H1 (cell line): ENCODE measurements at regions not wholly inside any gene's neighbourhood (a gene's known extent, or its start where the extent isn't known, plus 50 kb on each side); places are given as distances from the start of the nearest gene placed in this dataset.

Experiments
- CTCF ChIA-PET: fragments of 300-600 bp; sonication (Branson Sonifier 250); formaldehyde crosslinking; loops from one replicate; lab custom pipeline; 2021; ENCODE audit not compliant: partially characterized antibody; lab: Charles Lee
- POLR2A ChIA-PET: fragments of 300-600 bp; sonication (Branson Sonifier 250); formaldehyde crosslinking; loops from one replicate; lab custom pipeline; 2021; ENCODE audit warnings: inconsistent platforms; ENCODE audit not compliant: partially characterized antibody; lab: Charles Lee
- DNase-seq, 2 experiments: peaks; one replicate each; pipeline versions ENCODE4 v3.0.0 to v3.0.0-alpha.2; 2010 to 2022; ENCODE audit warnings: low spot score in 2 of 2, low read depth in 1 of 2, mixed read lengths in 1 of 2
- FAIRE-seq: peaks from 2 replicates; lab custom pipeline; 2011; peaks lifted over from hg19 to GRCh38; lab: Jason Lieb, UNC
- H2AFZ ChIP-seq: 2 replicates; pipeline ENCODE4 v1.8.1; 2012; ENCODE audit warnings: low read length, inconsistent platforms
- H2AK5ac ChIP-seq: 2 replicates; pipeline ENCODE4 v1.6.1; 2013; ENCODE audit warnings: low read depth, low read length
- H2BK120ac ChIP-seq: replicated peaks from 2 replicates; pipeline ENCODE3; 2013; ENCODE audit warnings: low read depth, low read length, inconsistent platforms
- H2BK12ac ChIP-seq: 2 replicates; pipeline ENCODE4 v1.6.1; 2013; ENCODE audit warnings: low read depth, low read length
- H2BK15ac ChIP-seq: 2 replicates; pipeline ENCODE4 v1.6.1; 2013; ENCODE audit warnings: low read length
- H2BK20ac ChIP-seq: 2 replicates; pipeline ENCODE4 v1.6.1; 2013; ENCODE audit warnings: low read length
- H2BK5ac ChIP-seq: 2 replicates; pipeline ENCODE4 v1.6.1; 2013; ENCODE audit warnings: low read depth, low read length
- H3K14ac ChIP-seq: 2 replicates; pipeline ENCODE4 v1.6.1; 2013; ENCODE audit warnings: inconsistent platforms; ENCODE audit not compliant: insufficient read length
- H3K18ac ChIP-seq: 2 replicates; pipeline ENCODE4 v1.6.1; 2013; ENCODE audit warnings: low read length; ENCODE audit errors: extremely low read depth
- H3K23ac ChIP-seq: 2 replicates; pipeline ENCODE4 v1.6.1; 2013; ENCODE audit warnings: inconsistent platforms; ENCODE audit not compliant: insufficient read length
- H3K23me2 ChIP-seq: 2 replicates; pipeline ENCODE4 v1.6.1; 2013; ENCODE audit warnings: low read depth, low read length
- H3K27ac ChIP-seq: 2 replicates; pipeline ENCODE4 v1.6.1; 2011; ENCODE audit warnings: low read depth, low read length, inconsistent platforms
- H3K27me3 ChIP-seq, 4 experiments: replicated peaks in 1 of 4; 1 replicate in 1 of 4; 2 replicates in 3 of 4; pipeline versions ENCODE4 v1.6.1 to v1.8.1; 2011 to 2013; ENCODE audit warnings: low read length in 3 of 4, mild to moderate bottlenecking in 3 of 4, inconsistent platforms in 2 of 4, mixed read lengths in 2 of 4, moderate library complexity in 1 of 4; ENCODE audit not compliant: control insufficient read depth in 3 of 4, insufficient read depth in 3 of 4; ENCODE audit errors: extremely low read depth in 1 of 4
- H3K36me3 ChIP-seq, 4 experiments: 2 replicates each; pipeline versions ENCODE4 v1.6.1 to v1.8.1; 2011 to 2013; ENCODE audit warnings: mild to moderate bottlenecking in 4 of 4, low read length in 3 of 4, moderate library complexity in 2 of 4, control low read depth in 1 of 4, inconsistent platforms in 1 of 4; ENCODE audit not compliant: insufficient read depth in 4 of 4, control insufficient read depth in 2 of 4
- H3K4ac ChIP-seq: replicated peaks from 2 replicates; pipeline ENCODE3; 2013; ENCODE audit warnings: low read length, low read depth, mixed read lengths, inconsistent platforms; ENCODE audit not compliant: insufficient read length
- H3K4me1 ChIP-seq, 4 experiments: replicated peaks in 1 of 4; 1 replicate in 1 of 4; 2 replicates in 3 of 4; pipeline versions ENCODE4 v1.6.1 to v1.8.1; 2011 to 2013; ENCODE audit warnings: low read length in 3 of 4, inconsistent platforms in 2 of 4, mixed read lengths in 1 of 4; ENCODE audit not compliant: insufficient read depth in 4 of 4, control insufficient read depth in 3 of 4
- H3K4me2 ChIP-seq, 2 experiments: 2 replicates each; pipeline versions ENCODE4 v1.6.1 to v1.8.1; 2011 to 2013; ENCODE audit warnings: low read depth in 2 of 2, low read length in 2 of 2, control low read depth in 1 of 2, inconsistent platforms in 1 of 2, mild to moderate bottlenecking in 1 of 2; ENCODE audit not compliant: insufficient read depth in 1 of 2
- H3K4me3 ChIP-seq, 4 experiments: fragments of 200-600, 300-600 bp in 1 of 4; sonication (generic), shearing (Covaris generic), sonication (Bioruptor Twin) in 1 of 4; 2 replicates each; pipeline versions ENCODE4 v1.5.1 to v1.8.1; 2011 to 2016; ENCODE audit warnings: low read length in 4 of 4, low read depth in 3 of 4, control low read depth in 2 of 4, inconsistent platforms in 2 of 4, mild to moderate bottlenecking in 2 of 4, mixed read lengths in 1 of 4, moderate library complexity in 1 of 4; ENCODE audit not compliant: insufficient read depth in 2 of 4; ENCODE audit errors: extremely low read depth in 1 of 4
- H3K56ac ChIP-seq: replicated peaks from 2 replicates; pipeline ENCODE3; 2013; ENCODE audit warnings: low read depth, mild to moderate bottlenecking, mixed read lengths, low read length, inconsistent platforms; ENCODE audit not compliant: insufficient read length
- H3K79me1 ChIP-seq: 2 replicates; pipeline ENCODE4 v1.6.1; 2013; ENCODE audit warnings: low read depth, low read length, control low read depth
- H3K79me2 ChIP-seq, 2 experiments: 2 replicates each; pipeline versions ENCODE4 v1.6.1 to v1.8.1; 2012 to 2013; ENCODE audit warnings: low read length in 2 of 2, mild to moderate bottlenecking in 2 of 2, inconsistent platforms in 1 of 2; ENCODE audit not compliant: insufficient read depth in 2 of 2, control insufficient read depth in 1 of 2
- H3K9ac ChIP-seq, 4 experiments: replicated peaks in 1 of 4; 1 replicate in 1 of 4; 2 replicates in 3 of 4; pipeline versions ENCODE4 v1.6.1 to v1.8.1; 2011 to 2013; ENCODE audit warnings: low read depth in 3 of 4, low read length in 3 of 4, control low read depth in 2 of 4, mild to moderate bottlenecking in 2 of 4, moderate library complexity in 2 of 4, inconsistent platforms in 1 of 4; ENCODE audit errors: extremely low read depth in 1 of 4
- H3K9me3 ChIP-seq, 2 experiments: 2 replicates each; pipeline versions ENCODE4 v1.6.1 to v1.8.1; 2012 to 2013; ENCODE audit warnings: mild to moderate bottlenecking in 2 of 2, moderate library complexity in 2 of 2, control low read depth in 1 of 2, inconsistent platforms in 1 of 2, low read depth in 1 of 2, low read length in 1 of 2, mixed read lengths in 1 of 2; ENCODE audit not compliant: insufficient read depth in 2 of 2
- H4K20me1 ChIP-seq, 2 experiments: replicated peaks in 1 of 2; 2 replicates each; pipeline versions ENCODE3 to v1.8.1; 2011 to 2013; ENCODE audit warnings: inconsistent platforms in 2 of 2, low read length in 2 of 2, mild to moderate bottlenecking in 1 of 2; ENCODE audit not compliant: insufficient read depth in 2 of 2, control insufficient read depth in 1 of 2
- H4K5ac ChIP-seq: 2 replicates; pipeline ENCODE4 v1.6.1; 2013; ENCODE audit warnings: low read length, low read depth, mixed read lengths, inconsistent platforms; ENCODE audit not compliant: insufficient read length
- H4K8ac ChIP-seq: 2 replicates; pipeline ENCODE4 v1.8.0; 2013; ENCODE audit warnings: mild to moderate bottlenecking, moderate library complexity, low read length, inconsistent platforms; ENCODE audit not compliant: insufficient read depth; ENCODE audit errors: extremely low read depth
- H4K91ac ChIP-seq: replicated peaks from 2 replicates; pipeline ENCODE3; 2013; ENCODE audit warnings: low read length, mixed read lengths, inconsistent platforms; ENCODE audit not compliant: insufficient read length
- ATF2 ChIP-seq: IDR thresholded peaks from 2 replicates; pipeline ENCODE4 v1.6.1; 2012; ENCODE audit warnings: low read length, inconsistent platforms
- BRCA1 ChIP-seq: IDR thresholded peaks from 2 replicates; pipeline ENCODE4 v1.6.1; 2012; ENCODE audit warnings: low read depth, low read length, improper control_type of control experiment
- CHD2 ChIP-seq: IDR thresholded peaks from 2 replicates; pipeline ENCODE4 v1.6.1; 2012; ENCODE audit warnings: low read length, improper control_type of control experiment
- GABPA ChIP-seq: IDR thresholded peaks from 2 replicates; pipeline ENCODE4 v1.6.1; 2011; ENCODE audit warnings: mild to moderate bottlenecking, low read length, moderate library complexity, borderline replicate concordance; ENCODE audit not compliant: insufficient read depth
- HDAC2 ChIP-seq, 2 experiments: fragments of 300-600 bp in 1 of 2; sonication (generic) in 1 of 2; IDR thresholded peaks; 2 replicates each; pipeline ENCODE4 v1.6.1; 2011 to 2012; ENCODE audit warnings: low read depth in 2 of 2, low read length in 2 of 2, mild to moderate bottlenecking in 2 of 2, moderate library complexity in 2 of 2, borderline replicate concordance in 1 of 2, inconsistent platforms in 1 of 2
- MAFK ChIP-seq: IDR thresholded peaks from 2 replicates; pipeline ENCODE4 v1.6.1; 2012; ENCODE audit warnings: low read depth, mild to moderate bottlenecking, improper control_type of control experiment, low read length
- NANOG ChIP-seq: IDR thresholded peaks from 2 replicates; pipeline ENCODE4 v1.6.1; 2011; ENCODE audit warnings: low read length, low read depth, mild to moderate bottlenecking, inconsistent platforms; ENCODE audit not compliant: insufficient read depth, poor library complexity, severe bottlenecking
- POLR2A ChIP-seq, 2 experiments: IDR thresholded peaks; 1 replicate in 1 of 2; 2 replicates in 1 of 2; pipeline ENCODE4 v1.6.1; 2011; ENCODE audit warnings: low read depth in 2 of 2, low read length in 2 of 2, mild to moderate bottlenecking in 2 of 2; ENCODE audit errors: control extremely low read depth in 1 of 2
- POU5F1 ChIP-seq: IDR thresholded peaks from 2 replicates; pipeline ENCODE4 v1.6.1; 2011; ENCODE audit warnings: low read depth, mild to moderate bottlenecking, low read length, moderate library complexity
- RBBP5 ChIP-seq: IDR thresholded peaks from 2 replicates; pipeline ENCODE4 v1.7.1; 2012; ENCODE audit warnings: low read depth, mild to moderate bottlenecking, inconsistent platforms, low read length, moderate library complexity, borderline replicate concordance
- SIRT6 ChIP-seq: IDR thresholded peaks from one replicate; pipeline ENCODE4 v1.7.1; 2012; ENCODE audit warnings: low read length, inconsistent platforms
- SP1 ChIP-seq: IDR thresholded peaks from 2 replicates; pipeline ENCODE4 v1.6.1; 2011; ENCODE audit warnings: low read depth, low read length
- SP2 ChIP-seq: IDR thresholded peaks from 2 replicates; pipeline ENCODE4 v1.6.1; 2012; ENCODE audit warnings: mild to moderate bottlenecking, low read length, inconsistent platforms
- SP4 ChIP-seq: IDR thresholded peaks from 2 replicates; pipeline ENCODE4 v1.6.1; 2012; ENCODE audit warnings: low read length, inconsistent platforms
- TAF7 ChIP-seq: optimal IDR thresholded peaks from 2 replicates; pipeline ENCODE3; 2011; ENCODE audit warnings: low read depth, mild to moderate bottlenecking, inconsistent platforms, low read length, moderate library complexity, borderline replicate concordance
- WGBS, 2 experiments: shearing (Covaris generic) in 1 of 2; methylation state at CpG; one replicate each; pipeline versions ENCODE4 v1.1.6 to v1.1.7; 2013 to 2015; ENCODE audit warnings: low lambda C conversion rate in 2 of 2, mixed read lengths in 2 of 2, inconsistent platforms in 1 of 2, low coverage in 1 of 2, missing lambda C conversion rate in 1 of 2; ENCODE audit not compliant: insufficient replicate concordance in 2 of 2, insufficient coverage in 1 of 2, insufficient read length in 1 of 2; ENCODE audit errors: extremely low coverage in 1 of 2, missing lambda C conversion rate in 1 of 2; 5-methylcytosine and 5-hydroxymethylcytosine counted together

GRCh38 chr6:9986273-9986672 lies 428.6 kb downstream of the TFAP2A start:
- no peak overlapping the region for H3K4me2 ChIP-seq
- FAIRE-seq (no peak), DNase-seq (no peak)
- WGBS, 2 experiments: 82% methylated on average over 2 of the region's 2 CpGs; no CpG with 5 or more reads in 1 of the 2 experiments
- ChIA-PET POLR2A (no interaction called here), CTCF (no interaction called here)
- H2AFZ ChIP-seq: no peak overlapping the region
- no peak overlapping the region for H4K5ac ChIP-seq
- H3K56ac ChIP-seq: no peak overlapping the region
- no peak overlapping the region for H3K14ac ChIP-seq
- no peak overlapping the region for H4K91ac ChIP-seq
- H3K4me1 ChIP-seq: no peaks in the 10 kb centered on the region
- no peak overlapping the region for H2BK20ac ChIP-seq
- no peak overlapping the region for H2BK5ac ChIP-seq
- no peaks in the 10 kb centered on the region for H3K27me3 ChIP-seq
- no peak overlapping the region for H2BK12ac ChIP-seq
- H3K18ac ChIP-seq: no peak overlapping the region
- H3K27ac ChIP-seq: no peak overlapping the region
- H3K9ac ChIP-seq: no peak overlapping the region
- no peaks in the 10 kb centered on the region; the same call in 1 of the 2 replicates for H3K23me2 ChIP-seq
- H2AK5ac ChIP-seq: no peak overlapping the region
- no peak overlapping the region for H2BK15ac ChIP-seq
- no peaks in the 10 kb centered on the region for H4K20me1 ChIP-seq
- no peak overlapping the region for H3K23ac ChIP-seq
- no peaks in the 10 kb centered on the region for H3K79me1 ChIP-seq
- no peaks in the 10 kb centered on the region for H3K36me3 ChIP-seq
- H3K4ac ChIP-seq: no peak overlapping the region
- H3K4me3 ChIP-seq: no peak overlapping the region
- no peak overlapping the region for H4K8ac ChIP-seq
- no peaks in the 10 kb centered on the region for H3K79me2 ChIP-seq
- no peaks in the 10 kb centered on the region; a peak in 2 of 4 replicates for H3K9me3 ChIP-seq
- no peak overlapping the region for H2BK120ac ChIP-seq
- TF ChIP-seq SP2: no peak
- no peak for TF ChIP-seq SP1
- no peak for TF ChIP-seq SP4
- TF ChIP-seq TAF7: no peak
- no peak for TF ChIP-seq RBBP5
- no peak for TF ChIP-seq HDAC2 (IDR thresholded peaks at IDR 0.05; ENCODE audit: borderline replicate concordance in 1 of 2, low read depth in 2 of 2, low read length in 2 of 2)
- TF ChIP-seq ATF2: no peak
- no peak for TF ChIP-seq MAFK
- no peak for TF ChIP-seq GABPA
- no peak for TF ChIP-seq CHD2
- TF ChIP-seq BRCA1: no peak
- no peak for TF ChIP-seq SIRT6
- no peak for TF ChIP-seq POLR2A (IDR thresholded peaks at IDR 0.05; ENCODE audit: control extremely low read depth in 1 of 2, low read depth in 2 of 2, low read length in 2 of 2)
- no peak for TF ChIP-seq POU5F1
- no peak for TF ChIP-seq NANOG
